Smooth muscle cell (in vitro differentiated cells): ENCODE measurements at regions not wholly inside any gene's neighbourhood (a gene's known extent, or its start where the extent isn't known, plus 50 kb on each side); places are given as distances from the start of the nearest gene placed in this dataset.

Experiments used
- DNase-seq: peaks from one replicate; lab custom pipeline; 2025; ENCODE audit not compliant: unreplicated experiment; lab: John Stamatoyannopoulos, UW
- H2AFZ ChIP-seq: fragments of 200-600 bp; sonication (generic); 2 replicates; pipeline ENCODE4 v1.6.0; 2016; ENCODE audit warnings: antibody characterized with exemption, low read depth, mild to moderate bottlenecking
- H3F3A ChIP-seq: fragments of 200-600 bp; sonication (generic); 2 replicates; pipeline ENCODE4 v1.6.0; 2017; ENCODE audit warnings: antibody characterized with exemption, low read depth
- H3K27ac ChIP-seq: fragments of 200-600 bp; sonication (generic); 2 replicates; pipeline ENCODE4 v1.5.1; 2016; ENCODE audit warnings: low read depth, mild to moderate bottlenecking
- H3K27me3 ChIP-seq: fragments of 200-600 bp; sonication (generic); 2 replicates; pipeline ENCODE4 v1.6.1; 2016; ENCODE audit warnings: low read depth, mild to moderate bottlenecking
- H3K36me3 ChIP-seq: fragments of 200-600 bp; sonication (generic); 2 replicates; pipeline ENCODE4 v1.5.1; 2016; ENCODE audit warnings: low read depth
- H3K4me1 ChIP-seq: fragments of 200-600 bp; sonication (generic); 2 replicates; pipeline ENCODE4 v1.5.1; 2016; ENCODE audit warnings: low read depth
- H3K4me2 ChIP-seq: fragments of 200-600 bp; sonication (generic); 2 replicates; pipeline ENCODE4 v1.6.0; 2016; ENCODE audit warnings: mild to moderate bottlenecking
- H3K4me3 ChIP-seq: fragments of 200-600 bp; sonication (generic); 2 replicates; pipeline ENCODE4 v1.5.1; 2016; ENCODE audit warnings: mild to moderate bottlenecking
- H3K79me2 ChIP-seq: fragments of 200-600 bp; sonication (generic); 2 replicates; pipeline ENCODE4 v1.6.0; 2016; ENCODE audit warnings: low read depth, mild to moderate bottlenecking
- H3K9ac ChIP-seq: fragments of 200-600 bp; sonication (generic); 2 replicates; pipeline ENCODE4 v1.6.0; 2016; ENCODE audit warnings: low read depth
- H3K9me3 ChIP-seq: fragments of 200-600 bp; sonication (generic); replicated peaks from 2 replicates; pipeline ENCODE4 v1.5.1; 2016; ENCODE audit warnings: low read depth
- H4K20me1 ChIP-seq: fragments of 200-600 bp; sonication (generic); 2 replicates; pipeline ENCODE4 v1.6.0; 2016; ENCODE audit warnings: low read depth
- CTCF ChIP-seq: fragments of 200-600 bp; sonication (generic); IDR thresholded peaks from 2 replicates; pipeline ENCODE4 v1.5.1; 2017; ENCODE audit warnings: borderline replicate concordance, mild to moderate bottlenecking, antibody characterized with exemption; ENCODE audit not compliant: insufficient read depth, poor library complexity, severe bottlenecking
- WGBS: methylation state at CpG from one replicate; pipeline ENCODE4 v1.1.7; 2016; ENCODE audit warnings: low lambda C conversion rate; 5-methylcytosine and 5-hydroxymethylcytosine counted together

- H3K4me3 ChIP-seq: no peak overlapping the region
- H4K20me1 ChIP-seq: no peaks in the 10 kb centered on the region
- no peak for DNase-seq
- H3K36me3 ChIP-seq: no peaks in the 10 kb centered on the region
- H3F3A ChIP-seq: no peaks in the 10 kb centered on the region
- H3K4me2 ChIP-seq: no peak overlapping the region
- 94% methylated on average over 5 of the region's 5 CpGs for WGBS
- no peak for TF ChIP-seq CTCF
- H3K79me2 ChIP-seq: no peaks in the 10 kb centered on the region
- H3K4me1 ChIP-seq: no peaks in the 10 kb centered on the region
- H2AFZ ChIP-seq: no peak overlapping the region
- H3K27ac ChIP-seq: no peak overlapping the region
- no peaks in the 10 kb centered on the region for H3K9me3 ChIP-seq
- H3K9ac ChIP-seq: no peak overlapping the region
- peaks cover 41% of the 10 kb centered on the region for H3K27me3 ChIP-seq
These were observed 57.0 kb downstream of the RASL11A start for GRCh38 chr13:27327633-27328032.

GRCh38 chr13:27329210-27329609 lies 58.6 kb downstream of the RASL11A start:
- Histone ChIP-seq H3K27me3 (peaks cover 38% of the 10 kb centered on the region), H3K79me2 (no peaks in the 10 kb centered on the region), H2AFZ (no peak overlapping the region), H3K27ac (no peak overlapping the region), H3K36me3 (no peaks in the 10 kb centered on the region), H3F3A (no peaks in the 10 kb centered on the region), H3K4me1 (no peaks in the 10 kb centered on the region), H3K9ac (no peak overlapping the region), H4K20me1 (no peaks in the 10 kb centered on the region), H3K9me3 (no peaks in the 10 kb centered on the region), H3K4me3 (no peak overlapping the region), H3K4me2 (no peak overlapping the region)
- DNase-seq: no peak
- WGBS: 88% methylated on average over 5 of the region's 5 CpGs
- no peak for TF ChIP-seq CTCF

GRCh38 chr13:27334774-27335435 lies 64.3 kb downstream of the RASL11A start:
- peaks cover 37% of the 10 kb centered on the region for H3K27me3 ChIP-seq
- WGBS: 77% methylated on average over 13 of the region's 13 CpGs
- peaks cover 4% of the 10 kb centered on the region for H3F3A ChIP-seq
- H4K20me1 ChIP-seq: no peaks in the 10 kb centered on the region
- no peak overlapping the region for H3K4me3 ChIP-seq
- no peak overlapping the region for H2AFZ ChIP-seq
- no peaks in the 10 kb centered on the region for H3K79me2 ChIP-seq
- H3K27ac ChIP-seq: no peak overlapping the region
- no peaks in the 10 kb centered on the region for H3K36me3 ChIP-seq
- H3K9ac ChIP-seq: no peak overlapping the region
- DNase-seq: no peak
- H3K4me1 ChIP-seq: peaks cover 8% of the 10 kb centered on the region
- no peak for TF ChIP-seq CTCF
- H3K9me3 ChIP-seq: no peaks in the 10 kb centered on the region
- peak overlapping the region; percentile 31 for H3K4me2 ChIP-seq

GRCh38 chr13:27336014-27336673 lies 65.5 kb downstream of the RASL11A start:
- peaks cover 33% of the 10 kb centered on the region for H3K27me3 ChIP-seq
- H3K9ac ChIP-seq: peak overlapping the region; percentile 32
- no peak for TF ChIP-seq CTCF
- H3K4me2 ChIP-seq: no peak overlapping the region
- no peak overlapping the region for H3K4me3 ChIP-seq
- no peak for DNase-seq
- H4K20me1 ChIP-seq: no peaks in the 10 kb centered on the region
- 58% methylated on average over 6 of the region's 6 CpGs for WGBS
- H3F3A ChIP-seq: peaks cover 4% of the 10 kb centered on the region
- no peaks in the 10 kb centered on the region for H3K79me2 ChIP-seq
- H3K9me3 ChIP-seq: no peaks in the 10 kb centered on the region
- H2AFZ ChIP-seq: no peak overlapping the region
- H3K27ac ChIP-seq: no peak overlapping the region
- peaks cover 8% of the 10 kb centered on the region for H3K4me1 ChIP-seq
- no peaks in the 10 kb centered on the region for H3K36me3 ChIP-seq
